ENCODE measurements at regions not wholly inside any gene's neighbourhood (a gene's known extent, or its start where the extent isn't known, plus 50 kb on each side); places are given as distances from the start of the nearest gene placed in this dataset.

GRCh38 chr20:40592941-40593340 is 96.1 kb downstream of the MAFB start:
- TF ChIP-seq ZBTB26 (tag by site-specific recombination; optimal IDR thresholded peaks at IDR 0.05) (no peak), CTCF (tag by site-specific recombination; IDR thresholded peaks at IDR 0.05) (no peak), TRIM28 (IDR thresholded peaks at IDR 0.05; ENCODE audit: borderline replicate concordance, low read length) (no peak), HIC1 (tag by site-specific recombination; IDR thresholded peaks at IDR 0.05) (no peak), ZNF335 (tag by site-specific recombination; conservative IDR thresholded peaks at IDR 0.05) (no peak), ZNF169 (tag by site-specific recombination; IDR thresholded peaks at IDR 0.05) (no peak), PBX3 (CRISPR knock-in tag; IDR thresholded peaks at IDR 0.05) (no peak), ZBTB17 (tag by site-specific recombination; IDR thresholded peaks at IDR 0.05) (no peak), ZNF121 (tag by site-specific recombination; IDR thresholded peaks at IDR 0.05) (no peak), HOXD13 (CRISPR knock-in tag; IDR thresholded peaks at IDR 0.05; ENCODE audit: borderline replicate concordance) (no peak)
- TF ChIP-seq, protein P1, sequence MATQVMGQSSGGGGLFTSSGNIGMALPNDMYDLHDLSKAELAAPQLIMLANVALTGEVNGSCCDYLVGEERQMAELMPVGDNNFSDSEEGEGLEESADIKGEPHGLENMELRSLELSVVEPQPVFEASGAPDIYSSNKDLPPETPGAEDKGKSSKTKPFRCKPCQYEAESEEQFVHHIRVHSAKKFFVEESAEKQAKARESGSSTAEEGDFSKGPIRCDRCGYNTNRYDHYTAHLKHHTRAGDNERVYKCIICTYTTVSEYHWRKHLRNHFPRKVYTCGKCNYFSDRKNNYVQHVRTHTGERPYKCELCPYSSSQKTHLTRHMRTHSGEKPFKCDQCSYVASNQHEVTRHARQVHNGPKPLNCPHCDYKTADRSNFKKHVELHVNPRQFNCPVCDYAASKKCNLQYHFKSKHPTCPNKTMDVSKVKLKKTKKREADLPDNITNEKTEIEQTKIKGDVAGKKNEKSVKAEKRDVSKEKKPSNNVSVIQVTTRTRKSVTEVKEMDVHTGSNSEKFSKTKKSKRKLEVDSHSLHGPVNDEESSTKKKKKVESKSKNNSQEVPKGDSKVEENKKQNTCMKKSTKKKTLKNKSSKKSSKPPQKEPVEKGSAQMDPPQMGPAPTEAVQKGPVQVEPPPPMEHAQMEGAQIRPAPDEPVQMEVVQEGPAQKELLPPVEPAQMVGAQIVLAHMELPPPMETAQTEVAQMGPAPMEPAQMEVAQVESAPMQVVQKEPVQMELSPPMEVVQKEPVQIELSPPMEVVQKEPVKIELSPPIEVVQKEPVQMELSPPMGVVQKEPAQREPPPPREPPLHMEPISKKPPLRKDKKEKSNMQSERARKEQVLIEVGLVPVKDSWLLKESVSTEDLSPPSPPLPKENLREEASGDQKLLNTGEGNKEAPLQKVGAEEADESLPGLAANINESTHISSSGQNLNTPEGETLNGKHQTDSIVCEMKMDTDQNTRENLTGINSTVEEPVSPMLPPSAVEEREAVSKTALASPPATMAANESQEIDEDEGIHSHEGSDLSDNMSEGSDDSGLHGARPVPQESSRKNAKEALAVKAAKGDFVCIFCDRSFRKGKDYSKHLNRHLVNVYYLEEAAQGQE (tag by site-specific recombination; IDR thresholded peaks at IDR 0.05): no peak

All from HEK293 (cell line).